ENCODE measurements at regions not wholly inside any gene's neighbourhood (a gene's known extent, or its start where the extent isn't known, plus 50 kb on each side); places are given as distances from the start of the nearest gene placed in this dataset.

GRCh38 chr5:92527311-92528078 lies 1053.5 kb downstream of the NR2F1-AS1 start:
- TF ChIP-seq CTCF (IDR thresholded peaks at IDR 0.05), result no peak
- no peak for TF ChIP-seq POLR2A (IDR thresholded peaks at IDR 0.05)

Measured in heart left ventricle (tissue), 13 donors.